Keratinocyte (primary cell): ENCODE measurements at regions not wholly inside any gene's neighbourhood (a gene's known extent, or its start where the extent isn't known, plus 50 kb on each side); places are given as distances from the start of the nearest gene placed in this dataset.
A peak's percentile ranks its signal among the peaks of the same experiment; 100 is the strongest.

ENCODE experiments used
- DNase-seq: peaks from one replicate; pipeline ENCODE4 v3.0.0-alpha.2; 2011; ENCODE audit warnings: low read depth, missing footprints, low spot score
- FAIRE-seq: peaks from 2 replicates; lab custom pipeline; 2011; peaks lifted over from hg19 to GRCh38; lab: Jason Lieb, UNC
- H2AFZ ChIP-seq: 2 replicates; pipeline ENCODE4 v1.6.0; 2012; ENCODE audit warnings: low read length, control low read depth, inconsistent platforms; ENCODE audit not compliant: control insufficient read depth
- H3K27ac ChIP-seq: 2 replicates; pipeline ENCODE4 v1.5.1; 2011; ENCODE audit warnings: low read length; ENCODE audit not compliant: control insufficient read depth, insufficient read depth
- H3K27me3 ChIP-seq: 3 replicates; pipeline ENCODE4 v1.6.0; 2011; ENCODE audit warnings: low read length; ENCODE audit not compliant: control insufficient read depth, insufficient read depth; ENCODE audit errors: extremely low read depth
- H3K36me3 ChIP-seq, 2 experiments: 2 replicates in 1 of 2; 3 replicates in 1 of 2; pipeline ENCODE4 v1.5.1; 2011; ENCODE audit warnings: low read length in 2 of 2, mild to moderate bottlenecking in 1 of 2; ENCODE audit not compliant: control insufficient read depth in 2 of 2, insufficient read depth in 2 of 2; ENCODE audit errors: extremely low read depth in 1 of 2
- H3K4me1 ChIP-seq: 3 replicates; pipeline ENCODE4 v1.5.1; 2011; ENCODE audit warnings: low read length; ENCODE audit not compliant: control insufficient read depth, insufficient read depth; ENCODE audit errors: extremely low read depth
- H3K4me2 ChIP-seq: 3 replicates; pipeline ENCODE4 v1.6.0; 2011; ENCODE audit warnings: low read depth, low read length; ENCODE audit not compliant: control insufficient read depth, insufficient read depth; ENCODE audit errors: extremely low read depth
- H3K4me3 ChIP-seq, 3 experiments: fragments of 200-600 bp in 1 of 3; sonication (generic) in 1 of 3; 2 replicates in 2 of 3; 3 replicates in 1 of 3; pipeline ENCODE4 v1.5.1; 2011 to 2016; ENCODE audit warnings: low read length in 3 of 3, mild to moderate bottlenecking in 3 of 3, control low read depth in 2 of 3, inconsistent platforms in 1 of 3, low read depth in 1 of 3, mixed read lengths in 1 of 3, mixed run types in 1 of 3, moderate library complexity in 1 of 3; ENCODE audit not compliant: control insufficient read depth in 2 of 3, insufficient read depth in 2 of 3; ENCODE audit errors: extremely low read depth in 1 of 3
- H3K79me2 ChIP-seq: 2 replicates; pipeline ENCODE4 v1.6.0; 2012; ENCODE audit warnings: low read length; ENCODE audit not compliant: control insufficient read depth, insufficient read depth
- H3K9ac ChIP-seq: 3 replicates; pipeline ENCODE4 v1.6.0; 2011; ENCODE audit warnings: low read length; ENCODE audit not compliant: control insufficient read depth, insufficient read depth; ENCODE audit errors: extremely low read depth
- H3K9me1 ChIP-seq: 3 replicates; pipeline ENCODE4 v1.6.0; 2011; ENCODE audit warnings: low read length; ENCODE audit not compliant: control insufficient read depth, insufficient read depth; ENCODE audit errors: extremely low read depth
- H3K9me3 ChIP-seq: 2 replicates; pipeline ENCODE4 v1.5.1; 2012; ENCODE audit warnings: low read depth, low read length; ENCODE audit not compliant: control insufficient read depth
- H4K20me1 ChIP-seq: 3 replicates; pipeline ENCODE4 v1.6.0; 2011; ENCODE audit warnings: low read length; ENCODE audit not compliant: control insufficient read depth, insufficient read depth; ENCODE audit errors: extremely low read depth
- CTCF ChIP-seq, 3 experiments: IDR thresholded peaks in 1 of 3; conservative IDR thresholded peaks in 1 of 3; optimal IDR thresholded peaks in 1 of 3; 2 replicates in 2 of 3; 3 replicates in 1 of 3; pipeline versions ENCODE3 to v1.5.1; 2011; ENCODE audit warnings: low read length in 3 of 3, mild to moderate bottlenecking in 3 of 3, moderate library complexity in 2 of 3, control low read depth in 1 of 3, inconsistent platforms in 1 of 3; ENCODE audit not compliant: insufficient read depth in 2 of 3; ENCODE audit errors: extremely low read depth in 1 of 3
- EZH2 ChIP-seq: IDR thresholded peaks from one replicate; pipeline ENCODE4 v1.6.1; 2012; ENCODE audit warnings: inconsistent platforms, mild to moderate bottlenecking, low read length, moderate library complexity
- dilution Hi-C: fragments of 300-500 bp; cut with MboI; formaldehyde crosslinking; loops from one replicate; pipeline ENCODE4 v1.7.0; 2020; ENCODE audit warnings: low sequenced_read_pairs; ENCODE audit not compliant: extremely low pct_ligation_motif_present

GRCh38 chr2:34098256-34098655, 499.2 kb upstream of the FAM98A start:
- H3K4me1 ChIP-seq, result peaks cover 6% of the 10 kb centered on the region
- no peak for FAIRE-seq
- no peak overlapping the region for H3K4me2 ChIP-seq
- H3K27me3 ChIP-seq, result no peaks in the 10 kb centered on the region
- H3K9me1 ChIP-seq, result no peaks in the 10 kb centered on the region
- H3K27ac ChIP-seq, result no peak overlapping the region
- dilution Hi-C loops, result no loop called here
- H3K36me3 ChIP-seq, result no peaks in the 10 kb centered on the region
- H3K4me3 ChIP-seq, result no peak overlapping the region
- no peaks in the 10 kb centered on the region for H4K20me1 ChIP-seq
- TF ChIP-seq CTCF (optimal IDR thresholded peaks at IDR 0.05 in 1 of 3, IDR thresholded peaks at IDR 0.05 in 1 of 3, conservative IDR thresholded peaks at IDR 0.05 in 1 of 3; ENCODE audit: extremely low read depth in 1 of 3, insufficient read depth in 2 of 3, low read length in 3 of 3), result no peak
- no peak for TF ChIP-seq EZH2
- H3K79me2 ChIP-seq, result no peaks in the 10 kb centered on the region
- no peak overlapping the region for H2AFZ ChIP-seq
- DNase-seq, result no peak
- no peaks in the 10 kb centered on the region for H3K9me3 ChIP-seq
- H3K9ac ChIP-seq, result no peak overlapping the region

GRCh38 chr2:34096562-34097171, 497.6 kb upstream of the FAM98A start:
- Histone ChIP-seq H3K36me3 (no peaks in the 10 kb centered on the region), H2AFZ (no peak overlapping the region), H3K4me1 (no peaks in the 10 kb centered on the region), H3K27me3 (no peaks in the 10 kb centered on the region), H3K9ac (no peak overlapping the region), H3K9me1 (no peaks in the 10 kb centered on the region), H3K9me3 (no peaks in the 10 kb centered on the region), H3K79me2 (no peaks in the 10 kb centered on the region), H4K20me1 (no peaks in the 10 kb centered on the region), H3K4me3 (no peak overlapping the region), H3K4me2 (no peak overlapping the region), H3K27ac (no peak overlapping the region)
- peak; percentile 67 for FAIRE-seq
- dilution Hi-C loops, result no loop called here
- no peak for DNase-seq
- TF ChIP-seq CTCF (optimal IDR thresholded peaks at IDR 0.05 in 1 of 3, IDR thresholded peaks at IDR 0.05 in 1 of 3, conservative IDR thresholded peaks at IDR 0.05 in 1 of 3; ENCODE audit: extremely low read depth in 1 of 3, insufficient read depth in 2 of 3, low read length in 3 of 3) (peak; percentile 47 to 72 (median 54)), EZH2 (no peak)
